K562 (cell line): ENCODE measurements at regions not wholly inside any gene's neighbourhood (a gene's known extent, or its start where the extent isn't known, plus 50 kb on each side); places are given as distances from the start of the nearest gene placed in this dataset.

Source experiments
- ATAC-seq: fragments of 200-7000 bp; cut with Tn5 transposase; 3 replicates; pipeline ENCODE4 v1.9.1; 2020; ENCODE audit warnings: moderate library complexity
- BruUV-seq: library from RNA; stranded (reverse); fragments of 400-500 nt; replicated peaks from 2 replicates; lab custom pipeline; 2021; lab: Mats Ljungman, UMichigan
- CTCF ChIA-PET: fragments of 300-600 bp; formaldehyde crosslinking; extraction: SDS; loops from one replicate; lab custom pipeline; 2021; ENCODE audit warnings: low intra/inter-chr PET ratio; lab: Yijun Ruan, JAX
- POLR2A ChIA-PET: fragments of 300-600, 350-650 bp; sonication (Branson Sonifier 250); formaldehyde crosslinking; extraction: SDS; loops from one replicate; lab custom pipeline; 2021; ENCODE audit warnings: antibody characterized with exemption, inconsistent platforms; lab: Yijun Ruan, JAX
- DNase-seq, 4 experiments: peaks; one replicate each; pipeline versions ENCODE4 v3.0.0 to v3.0.0-alpha.2; 2011 to 2018; ENCODE audit warnings: low spot score in 3 of 4, mixed read lengths in 3 of 4; ENCODE audit errors: extremely low read depth in 1 of 4
- FAIRE-seq: peaks from 2 replicates; lab custom pipeline; 2011; peaks lifted over from hg19 to GRCh38; lab: Jason Lieb, UNC
- H2AFZ ChIP-seq: 2 replicates; pipeline ENCODE4 v1.6.0; 2011; ENCODE audit warnings: low read depth, low read length, control low read depth, inconsistent platforms
- H3K27ac ChIP-seq: fragments of 200-600 bp; 3 replicates; pipeline ENCODE4 v1.8.0; 2011; ENCODE audit warnings: low read depth, mild to moderate bottlenecking, control low read depth, inconsistent platforms, low read length, moderate library complexity, mixed read lengths; ENCODE audit errors: extremely low read depth
- H3K27me3 ChIP-seq, 2 experiments: fragments of 300-600 bp in 1 of 2; 2 replicates in 1 of 2; 3 replicates in 1 of 2; pipeline versions ENCODE4 v1.6.0 to v1.8.0; 2011; ENCODE audit warnings: inconsistent platforms in 2 of 2, low read length in 2 of 2, mild to moderate bottlenecking in 1 of 2, mixed read lengths in 1 of 2, moderate library complexity in 1 of 2; ENCODE audit not compliant: control insufficient read depth in 2 of 2, insufficient read depth in 2 of 2
- H3K36me3 ChIP-seq: fragments of 300-600 bp; 3 replicates; pipeline ENCODE4 v1.8.0; 2011; ENCODE audit warnings: mild to moderate bottlenecking, low read length, inconsistent platforms; ENCODE audit not compliant: control insufficient read depth, insufficient read depth
- H3K4me1 ChIP-seq, 2 experiments: fragments of 200-600 bp in 1 of 2; replicated peaks in 1 of 2; 2 replicates in 1 of 2; 3 replicates in 1 of 2; pipeline versions ENCODE4 v1.5.1 to v1.8.0; 2011; ENCODE audit warnings: inconsistent platforms in 2 of 2, low read length in 2 of 2, mild to moderate bottlenecking in 1 of 2, mixed read lengths in 1 of 2, moderate library complexity in 1 of 2; ENCODE audit not compliant: control insufficient read depth in 2 of 2, insufficient read depth in 2 of 2
- H3K4me2 ChIP-seq: 2 replicates; pipeline ENCODE4 v1.6.1; 2011; ENCODE audit warnings: low read length, control low read depth, inconsistent platforms, mixed read lengths; ENCODE audit not compliant: insufficient read depth
- H3K4me3 ChIP-seq: fragments of 200-600 bp; sonication (generic), shearing (Covaris generic); 2 replicates; pipeline ENCODE4 v1.5.1; 2016; ENCODE audit warnings: control low read depth, inconsistent platforms
- H3K79me2 ChIP-seq: fragments of 200-600 bp; 3 replicates; pipeline ENCODE4 v1.8.0; 2011; ENCODE audit warnings: low read length, inconsistent platforms; ENCODE audit not compliant: control insufficient read depth, insufficient read depth
- H3K9ac ChIP-seq, 2 experiments: 2 replicates each; pipeline versions ENCODE4 v1.6.0 to v1.6.1; 2011; ENCODE audit warnings: low read depth in 2 of 2, low read length in 2 of 2, control low read depth in 1 of 2, inconsistent platforms in 1 of 2, mild to moderate bottlenecking in 1 of 2, mixed read lengths in 1 of 2; ENCODE audit not compliant: insufficient read depth in 1 of 2
- H3K9me1 ChIP-seq: one replicate; pipeline ENCODE4 v1.6.0; 2011; ENCODE audit warnings: inconsistent platforms, mild to moderate bottlenecking, low read length, moderate library complexity; ENCODE audit not compliant: control insufficient read depth, insufficient read depth
- H3K9me3 ChIP-seq: replicated peaks from 2 replicates; pipeline ENCODE4 v1.5.1; 2011; ENCODE audit warnings: low read depth, low read length, inconsistent platforms; ENCODE audit not compliant: control insufficient read depth, insufficient read depth
- H4K20me1 ChIP-seq: replicated peaks from 2 replicates; pipeline ENCODE4 v1.6.1; 2011; ENCODE audit warnings: low read length, inconsistent platforms, mixed read lengths; ENCODE audit not compliant: control insufficient read depth, insufficient read depth
- DMBX1 ChIP-seq: fragments of 250-450 bp; sonication (Bioruptor Pico); IDR thresholded peaks from 2 replicates; pipeline ENCODE4 v1.8.0; 2022; ENCODE audit warnings: inconsistent platforms, mild to moderate bottlenecking, moderate library complexity, borderline replicate concordance
- MAZ ChIP-seq, 2 experiments: fragments of 450-650 bp in 1 of 2; sonication (generic) in 1 of 2; formaldehyde crosslinking; IDR thresholded peaks in 1 of 2; conservative IDR thresholded peaks in 1 of 2; 2 replicates each; pipeline versions ENCODE4 v1.4.0 to v1.5.0; 2020; ENCODE audit warnings: mild to moderate bottlenecking in 1 of 2, missing genetic modification reagents in 1 of 2
- MXI1 ChIP-seq: IDR thresholded peaks from 2 replicates; pipeline ENCODE4 v1.6.1; 2011; ENCODE audit warnings: low read depth, mild to moderate bottlenecking, improper control_type of control experiment, low read length
- RBM17 ChIP-seq: fragments of 200-400 bp; formaldehyde crosslinking; IDR thresholded peaks from 2 replicates; pipeline ENCODE4 v1.6.1; 2017; ENCODE audit warnings: low read depth, mild to moderate bottlenecking, low read length, borderline replicate concordance
- USF1 ChIP-seq: sonication (generic); formaldehyde crosslinking; IDR thresholded peaks from 2 replicates; pipeline ENCODE4 v1.9.0; 2022; ENCODE audit warnings: mild to moderate bottlenecking, missing genetic modification reagents
- WGBS: fragments of 100-300 bp; shearing (Covaris generic); methylation state at CpG from one replicate; pipeline ENCODE4 v1.1.6; 2016; ENCODE audit warnings: low coverage, mixed read lengths; ENCODE audit not compliant: insufficient coverage; ENCODE audit errors: missing lambda C conversion rate; 5-methylcytosine and 5-hydroxymethylcytosine counted together
- in situ Hi-C: fragments of 300-500 bp; cut with MboI; formaldehyde crosslinking; loops from 4 replicates; pipeline ENCODE4 v1.15.0; 2018; ENCODE audit warnings: inconsistent platforms, mixed read lengths
- intact Hi-C: fragments of 100-400 bp; cut with micrococcal nuclease; formaldehyde crosslinking; loops from 2 replicates; pipeline ENCODE4 v1.14.2; 2022

- H3K9me1 ChIP-seq: no peaks in the 10 kb centered on the region
- H3K4me2 ChIP-seq: no peak overlapping the region
- no peak overlapping the region for H3K9ac ChIP-seq
- no peak overlapping the region for H3K4me3 ChIP-seq
- no peak for DNase-seq
- in situ Hi-C loops: no loop called here
- H3K4me1 ChIP-seq: no peaks in the 10 kb centered on the region
- H3K36me3 ChIP-seq: no peaks in the 10 kb centered on the region
- no peak overlapping the region for H3K27ac ChIP-seq
- 3% methylated on average over 3 of the region's 4 CpGs for WGBS
- no peak for TF ChIP-seq MXI1
- 0 out of 2 replicates have a peak, but pooled peaks have one; percentile 2 for TF ChIP-seq DMBX1 (CRISPR knock-in tag)
- TF ChIP-seq USF1 (CRISPR knock-in tag): no peak
- no peak for TF ChIP-seq RBM17
- 0 out of 4 replicates have a peak, but pooled peaks of 1 of the 2 experiments have one; percentile 19 for TF ChIP-seq MAZ (CRISPR knock-in tag; conservative IDR thresholded peaks at IDR 0.05 in 1 of 2, IDR thresholded peaks at IDR 0.05 in 1 of 2)
- TF ChIP-seq, all 486 proteins: peak for 2
- CTCF ChIA-PET: no interaction called here
- Histone ChIP-seq H2AFZ (no peak overlapping the region), H3K9me3 (no peaks in the 10 kb centered on the region), H3K27me3 (no peaks in the 10 kb centered on the region), H3K79me2 (no peaks in the 10 kb centered on the region), H4K20me1 (no peaks in the 10 kb centered on the region)
- intact Hi-C loops: no loop called here
- no TSS peak for BruUV-seq
- ATAC-seq: no peak
- FAIRE-seq: no peak
- POLR2A ChIA-PET: no interaction called here
These were observed 133.1 kb upstream of the DUSP10 start for GRCh38 chr1:221875004-221875330.
